WTC11 (cell line): ENCODE measurements at regions not wholly inside any gene's neighbourhood (a gene's known extent, or its start where the extent isn't known, plus 50 kb on each side); places are given as distances from the start of the nearest gene placed in this dataset.

ENCODE experiments used
- ATAC-seq: fragments of 200-7000 bp; cut with Tn5 transposase; 2 replicates; pipeline ENCODE4 v1.10.0; 2021; ENCODE audit warnings: mild to moderate bottlenecking, moderate library complexity
- CTCF ChIA-PET: fragments of 300-600 bp; sonication (Branson Sonifier 250); formaldehyde crosslinking; loops from one replicate; lab custom pipeline; 2021; ENCODE audit warnings: antibody characterized with exemption; lab: Charles Lee
- POLR2A ChIA-PET: fragments of 350-600 bp; sonication (Branson Sonifier 250); formaldehyde crosslinking; loops from one replicate; lab custom pipeline; 2021; ENCODE audit warnings: antibody characterized with exemption; lab: Charles Lee
- DNase-seq: peaks from one replicate; pipeline ENCODE4 v3.0.0; 2021; ENCODE audit warnings: low spot score
- H3K27ac Mint-ChIP-seq: 2 replicates; pipeline ENCODE4 v1.8.0; 2021; ENCODE audit warnings: mixed read lengths
- H3K27me3 Mint-ChIP-seq: 2 replicates; pipeline ENCODE4 v1.8.0; 2021; ENCODE audit warnings: low read depth, mild to moderate bottlenecking, moderate library complexity, mixed read lengths
- H3K36me3 Mint-ChIP-seq: 2 replicates; pipeline ENCODE4 v1.8.0; 2021; ENCODE audit warnings: mixed read lengths
- H3K4me1 Mint-ChIP-seq: 2 replicates; pipeline ENCODE4 v1.8.0; 2022; ENCODE audit warnings: mixed read lengths
- H3K4me3 Mint-ChIP-seq: 2 replicates; pipeline ENCODE4 v1.8.0; 2021; ENCODE audit warnings: mild to moderate bottlenecking, moderate library complexity, mixed read lengths
- H3K9me3 Mint-ChIP-seq: 2 replicates; pipeline ENCODE4 v1.8.0; 2021; ENCODE audit warnings: mixed read lengths
- GABPB1 ChIP-seq: sonication (generic); formaldehyde crosslinking; IDR thresholded peaks from 2 replicates; pipeline ENCODE4 v1.8.1; 2023; ENCODE audit warnings: mild to moderate bottlenecking, missing genetic modification reagents
- HMGA2 ChIP-seq: fragments of 250-450 bp; sonication (Bioruptor Pico); IDR thresholded peaks from 2 replicates; pipeline ENCODE4 v1.4.0; 2021; ENCODE audit warnings: mild to moderate bottlenecking, moderate library complexity
- NFE2L1 ChIP-seq: sonication (generic); formaldehyde crosslinking; IDR thresholded peaks from 2 replicates; pipeline ENCODE4 v1.8.1; 2023; ENCODE audit warnings: missing genetic modification reagents
- SOX15 ChIP-seq: fragments of 250-450 bp; sonication (Bioruptor Pico); IDR thresholded peaks from 2 replicates; pipeline ENCODE4 v1.9.0; 2021; ENCODE audit warnings: mild to moderate bottlenecking
- TEAD1 ChIP-seq: sonication (generic); formaldehyde crosslinking; IDR thresholded peaks from 2 replicates; pipeline ENCODE4 v1.8.0; 2022; ENCODE audit warnings: mild to moderate bottlenecking, missing genetic modification reagents
- TF ChIP-seq, protein P1 (sequence below): fragments of 250-450 bp; sonication (Bioruptor Pico); IDR thresholded peaks from 2 replicates; pipeline ENCODE4 v1.8.0; 2021; ENCODE audit warnings: mild to moderate bottlenecking
- TF ChIP-seq, protein P2 (sequence below): sonication (generic); formaldehyde crosslinking; IDR thresholded peaks from 2 replicates; pipeline ENCODE4 v1.8.0; 2022; ENCODE audit warnings: missing genetic modification reagents
- TF ChIP-seq, protein P3 (sequence below): sonication (generic); formaldehyde crosslinking; conservative IDR thresholded peaks from 2 replicates; pipeline ENCODE4 v1.8.1; 2023; ENCODE audit warnings: mild to moderate bottlenecking, low read depth, missing genetic modification reagents, moderate library complexity
- TF ChIP-seq, protein P4 (sequence below): sonication (generic); formaldehyde crosslinking; IDR thresholded peaks from 2 replicates; pipeline ENCODE4 v1.8.1; 2022; ENCODE audit warnings: mild to moderate bottlenecking, moderate library complexity, missing genetic modification reagents
- TF ChIP-seq, protein P5 (sequence below): fragments of 250-450 bp; sonication (Bioruptor Pico); IDR thresholded peaks from 2 replicates; pipeline ENCODE4 v1.9.0; 2021; ENCODE audit warnings: mild to moderate bottlenecking
- TF ChIP-seq, protein P6 (sequence below): fragments of 200-600 bp; IDR thresholded peaks from 2 replicates; pipeline ENCODE4 v1.8.0; 2022; ENCODE audit warnings: antibody characterized with exemption
- TF ChIP-seq, protein P7 (sequence below): sonication (generic); formaldehyde crosslinking; IDR thresholded peaks from 2 replicates; pipeline ENCODE4 v1.8.1; 2023; ENCODE audit warnings: mild to moderate bottlenecking, missing genetic modification reagents
- TF ChIP-seq, protein P8 (sequence below): sonication (generic); formaldehyde crosslinking; IDR thresholded peaks from 2 replicates; pipeline ENCODE4 v1.8.1; 2023; ENCODE audit warnings: mild to moderate bottlenecking, missing genetic modification reagents, borderline replicate concordance
- TF ChIP-seq, protein P9 (sequence below): fragments of 250-450 bp; sonication (Bioruptor Pico); IDR thresholded peaks from 2 replicates; pipeline ENCODE4 v1.9.0; 2021; ENCODE audit warnings: moderate library complexity, mild to moderate bottlenecking, inconsistent platforms, borderline replicate concordance

DNA sequence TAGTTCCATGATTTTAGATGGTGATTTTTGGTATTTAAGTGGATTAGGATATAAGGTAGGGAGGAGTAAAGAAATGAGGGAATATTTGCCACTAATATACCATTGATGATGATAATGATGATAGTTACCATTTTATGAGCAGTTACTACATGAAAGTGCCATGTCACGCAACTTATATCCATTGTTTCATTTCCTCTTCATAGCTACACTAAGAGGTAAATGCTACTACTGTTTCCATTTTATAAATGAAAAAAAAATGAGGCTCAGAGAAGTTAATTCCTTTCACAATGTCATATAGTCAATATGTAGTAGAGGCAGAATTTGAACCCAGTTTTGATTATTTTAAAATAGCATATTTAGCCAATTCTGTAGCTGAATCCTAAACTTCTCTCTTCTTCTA lies 112.2 kb upstream of the ADRA1B start:
- no peak for TF ChIP-seq NFE2L1 (CRISPR knock-in tag)
- TF ChIP-seq, protein P1, sequence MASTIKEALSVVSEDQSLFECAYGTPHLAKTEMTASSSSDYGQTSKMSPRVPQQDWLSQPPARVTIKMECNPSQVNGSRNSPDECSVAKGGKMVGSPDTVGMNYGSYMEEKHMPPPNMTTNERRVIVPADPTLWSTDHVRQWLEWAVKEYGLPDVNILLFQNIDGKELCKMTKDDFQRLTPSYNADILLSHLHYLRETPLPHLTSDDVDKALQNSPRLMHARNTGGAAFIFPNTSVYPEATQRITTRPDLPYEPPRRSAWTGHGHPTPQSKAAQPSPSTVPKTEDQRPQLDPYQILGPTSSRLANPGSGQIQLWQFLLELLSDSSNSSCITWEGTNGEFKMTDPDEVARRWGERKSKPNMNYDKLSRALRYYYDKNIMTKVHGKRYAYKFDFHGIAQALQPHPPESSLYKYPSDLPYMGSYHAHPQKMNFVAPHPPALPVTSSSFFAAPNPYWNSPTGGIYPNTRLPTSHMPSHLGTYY (CRISPR knock-in tag), result no peak
- TF ChIP-seq, protein P2, sequence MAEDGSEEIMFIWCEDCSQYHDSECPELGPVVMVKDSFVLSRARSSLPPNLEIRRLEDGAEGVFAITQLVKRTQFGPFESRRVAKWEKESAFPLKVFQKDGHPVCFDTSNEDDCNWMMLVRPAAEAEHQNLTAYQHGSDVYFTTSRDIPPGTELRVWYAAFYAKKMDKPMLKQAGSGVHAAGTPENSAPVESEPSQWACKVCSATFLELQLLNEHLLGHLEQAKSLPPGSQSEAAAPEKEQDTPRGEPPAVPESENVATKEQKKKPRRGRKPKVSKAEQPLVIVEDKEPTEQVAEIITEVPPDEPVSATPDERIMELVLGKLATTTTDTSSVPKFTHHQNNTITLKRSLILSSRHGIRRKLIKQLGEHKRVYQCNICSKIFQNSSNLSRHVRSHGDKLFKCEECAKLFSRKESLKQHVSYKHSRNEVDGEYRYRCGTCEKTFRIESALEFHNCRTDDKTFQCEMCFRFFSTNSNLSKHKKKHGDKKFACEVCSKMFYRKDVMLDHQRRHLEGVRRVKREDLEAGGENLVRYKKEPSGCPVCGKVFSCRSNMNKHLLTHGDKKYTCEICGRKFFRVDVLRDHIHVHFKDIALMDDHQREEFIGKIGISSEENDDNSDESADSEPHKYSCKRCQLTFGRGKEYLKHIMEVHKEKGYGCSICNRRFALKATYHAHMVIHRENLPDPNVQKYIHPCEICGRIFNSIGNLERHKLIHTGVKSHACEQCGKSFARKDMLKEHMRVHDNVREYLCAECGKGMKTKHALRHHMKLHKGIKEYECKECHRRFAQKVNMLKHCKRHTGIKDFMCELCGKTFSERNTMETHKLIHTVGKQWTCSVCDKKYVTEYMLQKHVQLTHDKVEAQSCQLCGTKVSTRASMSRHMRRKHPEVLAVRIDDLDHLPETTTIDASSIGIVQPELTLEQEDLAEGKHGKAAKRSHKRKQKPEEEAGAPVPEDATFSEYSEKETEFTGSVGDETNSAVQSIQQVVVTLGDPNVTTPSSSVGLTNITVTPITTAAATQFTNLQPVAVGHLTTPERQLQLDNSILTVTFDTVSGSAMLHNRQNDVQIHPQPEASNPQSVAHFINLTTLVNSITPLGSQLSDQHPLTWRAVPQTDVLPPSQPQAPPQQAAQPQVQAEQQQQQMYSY, result no peak
- no peaks in the 10 kb centered on the region for H3K27me3 Mint-ChIP-seq
- no peaks in the 10 kb centered on the region; the same call in 1 of the 2 replicates for H3K4me1 Mint-ChIP-seq
- DNase-seq, result no peak
- H3K36me3 Mint-ChIP-seq, result peaks cover 4% of the 10 kb centered on the region; the same call in 1 of the 2 replicates
- ChIA-PET POLR2A (no interaction called here), CTCF (no interaction called here)
- H3K27ac Mint-ChIP-seq, result no peak overlapping the region
- H3K4me3 Mint-ChIP-seq, result no peak overlapping the region
- H3K9me3 Mint-ChIP-seq, result peaks cover 17% of the 10 kb centered on the region
- no peak for ATAC-seq

DNA sequence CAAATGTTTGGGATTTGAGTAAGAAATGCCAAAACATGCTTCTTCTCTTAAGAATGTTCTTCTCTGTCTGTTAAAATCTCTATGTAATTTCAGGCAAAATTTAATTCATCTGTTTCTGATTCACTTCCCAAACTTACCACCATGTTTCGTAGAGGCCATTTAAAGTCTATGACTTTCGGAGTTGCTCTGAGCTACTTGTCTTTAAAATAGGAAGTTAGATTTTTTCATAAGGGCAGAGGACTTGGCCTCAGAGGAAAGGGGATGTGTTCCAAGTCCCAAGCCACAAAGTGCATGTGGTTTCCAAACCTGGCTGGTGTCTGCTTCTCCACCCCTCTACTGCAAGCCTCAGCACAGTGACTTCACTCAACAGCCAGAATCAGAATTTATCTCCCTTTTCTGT lies 111.3 kb upstream of the ADRA1B start:
- H3K27ac Mint-ChIP-seq, result no peak overlapping the region
- TF ChIP-seq SOX15 (CRISPR knock-in tag), result no peak
- TF ChIP-seq, protein P3, sequence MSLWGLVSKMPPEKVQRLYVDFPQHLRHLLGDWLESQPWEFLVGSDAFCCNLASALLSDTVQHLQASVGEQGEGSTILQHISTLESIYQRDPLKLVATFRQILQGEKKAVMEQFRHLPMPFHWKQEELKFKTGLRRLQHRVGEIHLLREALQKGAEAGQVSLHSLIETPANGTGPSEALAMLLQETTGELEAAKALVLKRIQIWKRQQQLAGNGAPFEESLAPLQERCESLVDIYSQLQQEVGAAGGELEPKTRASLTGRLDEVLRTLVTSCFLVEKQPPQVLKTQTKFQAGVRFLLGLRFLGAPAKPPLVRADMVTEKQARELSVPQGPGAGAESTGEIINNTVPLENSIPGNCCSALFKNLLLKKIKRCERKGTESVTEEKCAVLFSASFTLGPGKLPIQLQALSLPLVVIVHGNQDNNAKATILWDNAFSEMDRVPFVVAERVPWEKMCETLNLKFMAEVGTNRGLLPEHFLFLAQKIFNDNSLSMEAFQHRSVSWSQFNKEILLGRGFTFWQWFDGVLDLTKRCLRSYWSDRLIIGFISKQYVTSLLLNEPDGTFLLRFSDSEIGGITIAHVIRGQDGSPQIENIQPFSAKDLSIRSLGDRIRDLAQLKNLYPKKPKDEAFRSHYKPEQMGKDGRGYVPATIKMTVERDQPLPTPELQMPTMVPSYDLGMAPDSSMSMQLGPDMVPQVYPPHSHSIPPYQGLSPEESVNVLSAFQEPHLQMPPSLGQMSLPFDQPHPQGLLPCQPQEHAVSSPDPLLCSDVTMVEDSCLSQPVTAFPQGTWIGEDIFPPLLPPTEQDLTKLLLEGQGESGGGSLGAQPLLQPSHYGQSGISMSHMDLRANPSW (CRISPR knock-in tag), result no peak
- TF ChIP-seq HMGA2 (CRISPR knock-in tag), result no peak
- TF ChIP-seq, protein P4, sequence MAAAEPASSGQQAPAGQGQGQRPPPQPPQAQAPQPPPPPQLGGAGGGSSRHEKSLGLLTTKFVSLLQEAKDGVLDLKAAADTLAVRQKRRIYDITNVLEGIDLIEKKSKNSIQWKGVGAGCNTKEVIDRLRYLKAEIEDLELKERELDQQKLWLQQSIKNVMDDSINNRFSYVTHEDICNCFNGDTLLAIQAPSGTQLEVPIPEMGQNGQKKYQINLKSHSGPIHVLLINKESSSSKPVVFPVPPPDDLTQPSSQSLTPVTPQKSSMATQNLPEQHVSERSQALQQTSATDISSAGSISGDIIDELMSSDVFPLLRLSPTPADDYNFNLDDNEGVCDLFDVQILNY (CRISPR knock-in tag), result no peak
- TF ChIP-seq, protein P5, sequence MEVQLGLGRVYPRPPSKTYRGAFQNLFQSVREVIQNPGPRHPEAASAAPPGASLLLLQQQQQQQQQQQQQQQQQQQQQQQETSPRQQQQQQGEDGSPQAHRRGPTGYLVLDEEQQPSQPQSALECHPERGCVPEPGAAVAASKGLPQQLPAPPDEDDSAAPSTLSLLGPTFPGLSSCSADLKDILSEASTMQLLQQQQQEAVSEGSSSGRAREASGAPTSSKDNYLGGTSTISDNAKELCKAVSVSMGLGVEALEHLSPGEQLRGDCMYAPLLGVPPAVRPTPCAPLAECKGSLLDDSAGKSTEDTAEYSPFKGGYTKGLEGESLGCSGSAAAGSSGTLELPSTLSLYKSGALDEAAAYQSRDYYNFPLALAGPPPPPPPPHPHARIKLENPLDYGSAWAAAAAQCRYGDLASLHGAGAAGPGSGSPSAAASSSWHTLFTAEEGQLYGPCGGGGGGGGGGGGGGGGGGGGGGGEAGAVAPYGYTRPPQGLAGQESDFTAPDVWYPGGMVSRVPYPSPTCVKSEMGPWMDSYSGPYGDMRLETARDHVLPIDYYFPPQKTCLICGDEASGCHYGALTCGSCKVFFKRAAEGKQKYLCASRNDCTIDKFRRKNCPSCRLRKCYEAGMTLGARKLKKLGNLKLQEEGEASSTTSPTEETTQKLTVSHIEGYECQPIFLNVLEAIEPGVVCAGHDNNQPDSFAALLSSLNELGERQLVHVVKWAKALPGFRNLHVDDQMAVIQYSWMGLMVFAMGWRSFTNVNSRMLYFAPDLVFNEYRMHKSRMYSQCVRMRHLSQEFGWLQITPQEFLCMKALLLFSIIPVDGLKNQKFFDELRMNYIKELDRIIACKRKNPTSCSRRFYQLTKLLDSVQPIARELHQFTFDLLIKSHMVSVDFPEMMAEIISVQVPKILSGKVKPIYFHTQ (CRISPR knock-in tag), result no peak
- no peak for TF ChIP-seq GABPB1
- TF ChIP-seq, protein P6, sequence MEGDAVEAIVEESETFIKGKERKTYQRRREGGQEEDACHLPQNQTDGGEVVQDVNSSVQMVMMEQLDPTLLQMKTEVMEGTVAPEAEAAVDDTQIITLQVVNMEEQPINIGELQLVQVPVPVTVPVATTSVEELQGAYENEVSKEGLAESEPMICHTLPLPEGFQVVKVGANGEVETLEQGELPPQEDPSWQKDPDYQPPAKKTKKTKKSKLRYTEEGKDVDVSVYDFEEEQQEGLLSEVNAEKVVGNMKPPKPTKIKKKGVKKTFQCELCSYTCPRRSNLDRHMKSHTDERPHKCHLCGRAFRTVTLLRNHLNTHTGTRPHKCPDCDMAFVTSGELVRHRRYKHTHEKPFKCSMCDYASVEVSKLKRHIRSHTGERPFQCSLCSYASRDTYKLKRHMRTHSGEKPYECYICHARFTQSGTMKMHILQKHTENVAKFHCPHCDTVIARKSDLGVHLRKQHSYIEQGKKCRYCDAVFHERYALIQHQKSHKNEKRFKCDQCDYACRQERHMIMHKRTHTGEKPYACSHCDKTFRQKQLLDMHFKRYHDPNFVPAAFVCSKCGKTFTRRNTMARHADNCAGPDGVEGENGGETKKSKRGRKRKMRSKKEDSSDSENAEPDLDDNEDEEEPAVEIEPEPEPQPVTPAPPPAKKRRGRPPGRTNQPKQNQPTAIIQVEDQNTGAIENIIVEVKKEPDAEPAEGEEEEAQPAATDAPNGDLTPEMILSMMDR, result no peak
- TF ChIP-seq, protein P7, sequence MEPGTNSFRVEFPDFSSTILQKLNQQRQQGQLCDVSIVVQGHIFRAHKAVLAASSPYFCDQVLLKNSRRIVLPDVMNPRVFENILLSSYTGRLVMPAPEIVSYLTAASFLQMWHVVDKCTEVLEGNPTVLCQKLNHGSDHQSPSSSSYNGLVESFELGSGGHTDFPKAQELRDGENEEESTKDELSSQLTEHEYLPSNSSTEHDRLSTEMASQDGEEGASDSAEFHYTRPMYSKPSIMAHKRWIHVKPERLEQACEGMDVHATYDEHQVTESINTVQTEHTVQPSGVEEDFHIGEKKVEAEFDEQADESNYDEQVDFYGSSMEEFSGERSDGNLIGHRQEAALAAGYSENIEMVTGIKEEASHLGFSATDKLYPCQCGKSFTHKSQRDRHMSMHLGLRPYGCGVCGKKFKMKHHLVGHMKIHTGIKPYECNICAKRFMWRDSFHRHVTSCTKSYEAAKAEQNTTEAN (CRISPR knock-in tag), result no peak
- TF ChIP-seq TEAD1 (CRISPR knock-in tag), result no peak
- TF ChIP-seq, protein P8, sequence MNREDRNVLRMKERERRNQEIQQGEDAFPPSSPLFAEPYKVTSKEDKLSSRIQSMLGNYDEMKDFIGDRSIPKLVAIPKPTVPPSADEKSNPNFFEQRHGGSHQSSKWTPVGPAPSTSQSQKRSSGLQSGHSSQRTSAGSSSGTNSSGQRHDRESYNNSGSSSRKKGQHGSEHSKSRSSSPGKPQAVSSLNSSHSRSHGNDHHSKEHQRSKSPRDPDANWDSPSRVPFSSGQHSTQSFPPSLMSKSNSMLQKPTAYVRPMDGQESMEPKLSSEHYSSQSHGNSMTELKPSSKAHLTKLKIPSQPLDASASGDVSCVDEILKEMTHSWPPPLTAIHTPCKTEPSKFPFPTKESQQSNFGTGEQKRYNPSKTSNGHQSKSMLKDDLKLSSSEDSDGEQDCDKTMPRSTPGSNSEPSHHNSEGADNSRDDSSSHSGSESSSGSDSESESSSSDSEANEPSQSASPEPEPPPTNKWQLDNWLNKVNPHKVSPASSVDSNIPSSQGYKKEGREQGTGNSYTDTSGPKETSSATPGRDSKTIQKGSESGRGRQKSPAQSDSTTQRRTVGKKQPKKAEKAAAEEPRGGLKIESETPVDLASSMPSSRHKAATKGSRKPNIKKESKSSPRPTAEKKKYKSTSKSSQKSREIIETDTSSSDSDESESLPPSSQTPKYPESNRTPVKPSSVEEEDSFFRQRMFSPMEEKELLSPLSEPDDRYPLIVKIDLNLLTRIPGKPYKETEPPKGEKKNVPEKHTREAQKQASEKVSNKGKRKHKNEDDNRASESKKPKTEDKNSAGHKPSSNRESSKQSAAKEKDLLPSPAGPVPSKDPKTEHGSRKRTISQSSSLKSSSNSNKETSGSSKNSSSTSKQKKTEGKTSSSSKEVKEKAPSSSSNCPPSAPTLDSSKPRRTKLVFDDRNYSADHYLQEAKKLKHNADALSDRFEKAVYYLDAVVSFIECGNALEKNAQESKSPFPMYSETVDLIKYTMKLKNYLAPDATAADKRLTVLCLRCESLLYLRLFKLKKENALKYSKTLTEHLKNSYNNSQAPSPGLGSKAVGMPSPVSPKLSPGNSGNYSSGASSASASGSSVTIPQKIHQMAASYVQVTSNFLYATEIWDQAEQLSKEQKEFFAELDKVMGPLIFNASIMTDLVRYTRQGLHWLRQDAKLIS (CRISPR knock-in tag), result no peak
- TF ChIP-seq, protein P9, sequence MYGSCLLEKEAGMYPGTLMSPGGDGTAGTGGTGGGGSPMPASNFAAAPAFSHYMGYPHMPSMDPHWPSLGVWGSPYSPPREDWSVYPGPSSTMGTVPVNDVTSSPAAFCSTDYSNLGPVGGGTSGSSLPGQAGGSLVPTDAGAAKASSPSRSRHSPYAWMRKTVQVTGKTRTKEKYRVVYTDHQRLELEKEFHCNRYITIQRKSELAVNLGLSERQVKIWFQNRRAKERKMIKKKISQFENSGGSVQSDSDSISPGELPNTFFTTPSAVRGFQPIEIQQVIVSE (CRISPR knock-in tag), result no peak
- TF ChIP-seq, all 79 proteins: peak for 0
- ChIA-PET CTCF (no interaction called here), POLR2A (no interaction called here)
- DNase-seq (no peak), ATAC-seq (no peak)
- Mint-ChIP-seq H3K27me3 (no peaks in the 10 kb centered on the region), H3K36me3 (peaks cover 4% of the 10 kb centered on the region; the same call in 1 of the 2 replicates), H3K4me3 (no peak overlapping the region), H3K4me1 (no peaks in the 10 kb centered on the region; the same call in 1 of the 2 replicates), H3K9me3 (peaks cover 17% of the 10 kb centered on the region)
